AG04450 (cell line): ENCODE measurements at regions not wholly inside any gene's neighbourhood (a gene's known extent, or its start where the extent isn't known, plus 50 kb on each side); places are given as distances from the start of the nearest gene placed in this dataset.

Experiments used
- CTCF ChIA-PET: fragments of 300-600, 350-600 bp; formaldehyde crosslinking; extraction: SDS; loops from one replicate; lab custom pipeline; 2022; ENCODE audit warnings: antibody characterized with exemption, inconsistent platforms; lab: Charles Lee
- POLR2A ChIA-PET: fragments of 350-600 bp; formaldehyde crosslinking; extraction: SDS; loops from one replicate; lab custom pipeline; 2021; ENCODE audit warnings: antibody characterized with exemption, inconsistent platforms; lab: Yijun Ruan, JAX
- DNase-seq: peaks from one replicate; pipeline ENCODE4 v3.0.0-alpha.2; 2011; ENCODE audit warnings: low read depth, low spot score
- H3K27ac ChIP-seq: one replicate; pipeline ENCODE4 v1.5.1; 2012; ENCODE audit warnings: low read depth, low read length, control low read depth
- H3K27me3 ChIP-seq: one replicate; pipeline ENCODE4 v1.6.0; 2012; ENCODE audit warnings: low read length; ENCODE audit not compliant: control insufficient read depth, insufficient read depth
- H3K4me3 ChIP-seq: 2 replicates; pipeline ENCODE4 v1.5.1; 2011; ENCODE audit warnings: mild to moderate bottlenecking, low read depth, low read length, control low read depth
- H3K9me3 ChIP-seq: 2 replicates; pipeline ENCODE4 v1.5.1; 2012; ENCODE audit warnings: low read length; ENCODE audit not compliant: control insufficient read depth, insufficient read depth
- CTCF ChIP-seq: IDR thresholded peaks from 2 replicates; pipeline ENCODE4 v1.5.1; 2011; ENCODE audit warnings: low read depth, low read length, control low read depth, inconsistent platforms

DNA sequence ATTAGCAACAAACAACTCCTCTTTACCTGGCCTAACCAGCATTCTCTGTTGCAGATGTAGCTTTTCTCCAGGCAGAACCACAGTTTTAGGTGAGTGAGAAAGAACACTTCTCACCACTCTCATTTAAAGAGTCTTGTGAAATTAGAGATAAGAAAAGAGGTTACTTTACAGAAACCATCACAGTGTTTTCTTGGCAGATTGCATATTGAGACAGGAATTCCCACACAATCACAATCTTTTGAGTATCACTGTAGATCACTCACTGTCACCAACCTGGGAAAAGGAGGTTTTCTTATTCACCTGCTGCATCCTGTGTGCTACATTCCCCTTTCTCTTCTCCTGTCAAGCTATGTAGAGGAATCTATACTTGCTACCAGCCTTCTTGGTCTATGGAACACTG is 574.6 kb downstream of the SLC4A3 start:
- no peak for TF ChIP-seq CTCF
- ChIA-PET CTCF (no interaction called here), POLR2A (no interaction called here)

GRCh38 chr2:220209093-220209492 is 581.7 kb downstream of the SLC4A3 start:
- Histone ChIP-seq H3K4me3 (no peak overlapping the region), H3K9me3 (peaks cover under 1% of the 10 kb centered on the region; the same call in 1 of the 2 replicates), H3K27me3 (no peaks in the 10 kb centered on the region), H3K27ac (no peak overlapping the region)
- DNase-seq: no peak
- ChIA-PET CTCF (no interaction called here), POLR2A (no interaction called here)
- TF ChIP-seq CTCF: no peak

More for the DNA sequence above, 574.6 kb downstream of the SLC4A3 start:
- Histone ChIP-seq H3K4me3 (no peak overlapping the region), H3K27ac (no peak overlapping the region), H3K27me3 (no peaks in the 10 kb centered on the region), H3K9me3 (peaks cover 11% of the 10 kb centered on the region; the same call in 1 of the 2 replicates)
- no peak for DNase-seq

- TF ChIP-seq CTCF: no peak
- Histone ChIP-seq H3K9me3 (no peaks in the 10 kb centered on the region), H3K27ac (no peak overlapping the region), H3K4me3 (no peak overlapping the region), H3K27me3 (no peaks in the 10 kb centered on the region)
- ChIA-PET POLR2A (no interaction called here), CTCF (no interaction called here)
- no peak for DNase-seq
Measured at GRCh38 chr2:220209751-220210150, 582.3 kb downstream of the SLC4A3 start.

GRCh38 chr2:220212296-220213080 is 585.1 kb downstream of the SLC4A3 start:
- POLR2A ChIA-PET: interaction anchor here (0.7 kb wide), 1 partner anchor 663 kb away, joined by 3 read pairs; no protein-coding TSS in a partner anchor
- H3K4me3 ChIP-seq: no peak overlapping the region
- CTCF ChIA-PET: no interaction called here

More at GRCh38 chr2:220212296-220213080, 585.1 kb downstream of the SLC4A3 start:
- no peak for DNase-seq
- H3K27ac ChIP-seq: no peak overlapping the region
- H3K9me3 ChIP-seq: no peaks in the 10 kb centered on the region
- no peak for TF ChIP-seq CTCF
- no peaks in the 10 kb centered on the region for H3K27me3 ChIP-seq
